Lower leg skin (tissue), 4 donors: ENCODE measurements at regions not wholly inside any gene's neighbourhood (a gene's known extent, or its start where the extent isn't known, plus 50 kb on each side); places are given as distances from the start of the nearest gene placed in this dataset.

ENCODE experiments used
- DNase-seq, 2 donors: peaks; one replicate each; pipeline ENCODE4 v3.0.0-alpha.2; 2019; ENCODE audit warnings: low spot score in 2 of 2
- H3K4me3 ChIP-seq: fragments of 200-600 bp; sonication (generic); 2 replicates; pipeline ENCODE4 v1.5.1; 2017; ENCODE audit warnings: mild to moderate bottlenecking, low read depth; ENCODE audit not compliant: poor library complexity, severe bottlenecking
- CTCF ChIP-seq, 3 donors: fragments of 450-650 bp; IDR thresholded peaks; one replicate each; pipeline ENCODE4 v1.5.1; 2016; ENCODE audit warnings: antibody characterized with exemption in 3 of 3, mild to moderate bottlenecking in 3 of 3, moderate library complexity in 2 of 3
- POLR2A ChIP-seq, 2 donors: fragments of 450-650 bp; IDR thresholded peaks; one replicate each; pipeline ENCODE4 v1.6.1; 2016 to 2017; ENCODE audit warnings: antibody characterized with exemption in 2 of 2, mild to moderate bottlenecking in 1 of 2, moderate library complexity in 1 of 2
- WGBS, 2 donors: methylation state at CpG; one replicate each; pipeline ENCODE4 v1.1.5; 2018; 5-methylcytosine and 5-hydroxymethylcytosine counted together
- intact Hi-C: fragments of 100-400 bp; cut with DNase I; formaldehyde crosslinking; loops from one replicate; pipeline ENCODE4 v1.15.0; 2023; ENCODE audit warnings: low total_unique reads

- DNase-seq: no peak
- TF ChIP-seq CTCF (IDR thresholded peaks at IDR 0.05) (no peak), POLR2A (IDR thresholded peaks at IDR 0.05) (no peak)
- WGBS, 2 donors: 75 to 79% methylated on average over 7 of the region's 7 CpGs
- H3K4me3 ChIP-seq: no peak overlapping the region
- intact Hi-C loops: no loop called here
These were observed 1216.1 kb upstream of the NCAM2 start for GRCh38 chr21:19781881-19782652.

- no peak for TF ChIP-seq POLR2A (IDR thresholded peaks at IDR 0.05)
- intact Hi-C loops: no loop called here
- DNase-seq: no peak
- no peak overlapping the region for H3K4me3 ChIP-seq
- 83 to 87% methylated on average over 3 of the region's 3 CpGs for WGBS, 2 donors
These were observed 1212.3 kb upstream of the NCAM2 start for GRCh38 chr21:19785941-19786340.

GRCh38 chr21:19792004-19792403, 1206.2 kb upstream of the NCAM2 start:
- no peak for DNase-seq
- no peak for TF ChIP-seq POLR2A (IDR thresholded peaks at IDR 0.05)
- TF ChIP-seq CTCF (IDR thresholded peaks at IDR 0.05): no peak
- WGBS, 2 donors: 80 to 85% methylated on average over 4 of the region's 4 CpGs
- intact Hi-C loops: no loop called here
- no peak overlapping the region for H3K4me3 ChIP-seq

GRCh38 chr21:19807201-19807600, 1191.0 kb upstream of the NCAM2 start:
- 80 to 83% methylated on average over 1 of the region's 1 CpG for WGBS, 2 donors
- no peak for TF ChIP-seq POLR2A (IDR thresholded peaks at IDR 0.05)
- no peak for TF ChIP-seq CTCF (IDR thresholded peaks at IDR 0.05)
- no peak for DNase-seq
- intact Hi-C loops: no loop called here
- H3K4me3 ChIP-seq: no peak overlapping the region

DNA sequence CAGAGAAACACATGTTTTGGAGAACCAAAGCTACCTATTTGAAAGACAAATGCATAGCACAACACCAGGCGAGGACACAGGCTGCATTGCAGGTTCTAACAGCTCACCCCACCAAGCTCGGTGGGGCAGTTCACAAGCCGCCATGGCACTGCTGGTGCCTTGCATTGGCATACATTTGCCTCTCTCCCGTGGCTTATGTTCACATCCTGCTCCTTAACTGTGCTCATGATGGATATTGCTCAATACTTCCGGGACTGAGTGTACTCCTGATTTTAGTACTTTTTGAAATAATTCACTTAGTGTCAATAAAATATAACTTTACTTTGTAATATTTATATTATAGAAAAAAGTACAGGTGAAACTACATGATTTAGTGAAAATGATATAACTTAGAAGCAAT, 1187.4 kb upstream of the NCAM2 start:
- H3K4me3 ChIP-seq: no peak overlapping the region
- intact Hi-C loops: no loop called here
- no peak for TF ChIP-seq CTCF (IDR thresholded peaks at IDR 0.05)
- TF ChIP-seq POLR2A (IDR thresholded peaks at IDR 0.05): no peak
- no peak for DNase-seq
- 45 to 56% methylated on average over 5 of the region's 5 CpGs for WGBS, 2 donors

DNA sequence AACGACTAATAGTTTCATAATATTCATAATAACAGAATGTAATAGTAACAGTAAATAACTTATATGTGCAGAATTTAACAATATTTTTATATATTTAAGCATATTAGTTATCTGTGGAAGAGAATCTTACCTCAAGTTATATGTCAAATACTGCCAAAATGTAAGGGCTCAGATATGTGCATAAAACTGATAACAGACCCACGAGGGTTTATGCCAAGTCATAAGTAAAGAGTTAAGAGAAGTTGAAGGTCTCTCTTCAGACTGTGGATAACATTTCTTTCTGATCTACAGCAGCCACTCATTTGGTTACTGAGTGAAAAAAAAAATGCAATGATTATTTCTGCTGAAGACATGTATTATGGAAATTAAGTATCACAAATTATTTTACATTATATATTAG, 1167.8 kb upstream of the NCAM2 start:
- no peak for DNase-seq

More for the DNA sequence above, 1167.8 kb upstream of the NCAM2 start:
- no peak for TF ChIP-seq POLR2A (IDR thresholded peaks at IDR 0.05)
- TF ChIP-seq CTCF (IDR thresholded peaks at IDR 0.05): no peak
- WGBS, 2 donors: 62 to 67% methylated on average over 2 of the region's 2 CpGs
- H3K4me3 ChIP-seq: no peak overlapping the region
- intact Hi-C loops: no loop called here
